LNCaP clone FGC (cell line): ENCODE measurements at regions not wholly inside any gene's neighbourhood (a gene's known extent, or its start where the extent isn't known, plus 50 kb on each side); places are given as distances from the start of the nearest gene placed in this dataset.

Experiments
- DNase-seq: peaks from one replicate; pipeline ENCODE4 v3.0.0-alpha.2; 2011; ENCODE audit warnings: low read depth
- H3K4me3 ChIP-seq: 2 replicates; pipeline ENCODE4 v1.5.1; 2011; ENCODE audit warnings: mild to moderate bottlenecking, low read depth, low read length, control low read depth
- CTCF ChIP-seq: IDR thresholded peaks from 2 replicates; pipeline ENCODE4 v1.5.1; 2012; ENCODE audit warnings: mild to moderate bottlenecking; ENCODE audit not compliant: control insufficient read depth, insufficient read depth; ENCODE audit errors: extremely low read depth

GRCh38 chr3:153036846-153037245 is 125.2 kb upstream of the RAP2B start:
- H3K4me3 ChIP-seq: no peak overlapping the region
- no peak for TF ChIP-seq CTCF

DNA sequence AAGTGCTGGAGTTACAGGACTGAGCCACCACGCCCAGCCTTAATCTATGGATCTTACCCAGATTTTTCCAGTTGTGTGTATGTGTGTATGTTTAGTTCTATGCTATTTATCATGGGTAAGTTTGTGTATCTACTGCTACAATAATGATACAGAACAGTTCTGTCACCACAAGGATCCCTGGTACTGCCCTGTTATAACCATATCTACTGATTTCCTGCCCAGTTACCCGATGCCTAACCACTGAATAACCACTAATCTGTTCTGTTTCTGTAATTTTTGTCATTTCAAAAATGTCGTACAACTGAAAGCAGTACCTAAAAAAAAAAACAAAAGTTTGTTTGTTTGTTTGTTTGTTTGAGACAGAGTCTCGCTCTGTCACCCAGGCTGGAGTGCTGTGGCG is 123.7 kb upstream of the RAP2B start:
- H3K4me3 ChIP-seq: no peak overlapping the region
- TF ChIP-seq CTCF: no peak
- no peak for DNase-seq

More at GRCh38 chr3:153036846-153037245, 125.2 kb upstream of the RAP2B start:
- no peak for DNase-seq

GRCh38 chr3:153038779-153039178 is 123.2 kb upstream of the RAP2B start:
- no peak for DNase-seq
- TF ChIP-seq CTCF: no peak
- H3K4me3 ChIP-seq: no peak overlapping the region

DNA sequence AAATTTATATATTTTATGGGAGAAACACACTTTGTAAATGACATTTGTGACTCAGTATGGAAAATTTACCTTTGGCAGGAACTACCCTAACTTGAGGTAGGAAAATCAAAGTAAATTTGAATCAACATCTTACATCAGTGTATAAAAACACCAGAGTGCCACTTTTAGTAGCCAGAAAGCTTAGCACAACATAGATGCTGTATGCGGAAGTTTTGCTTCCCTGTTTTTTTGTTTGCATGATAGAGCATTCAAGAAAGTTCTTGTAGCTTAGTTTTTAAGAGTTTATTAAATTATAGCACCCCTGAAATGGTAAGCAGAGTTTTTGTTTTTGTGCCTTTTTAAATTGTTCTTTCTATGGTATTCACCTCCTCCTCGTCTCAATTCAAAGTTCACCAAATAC is 120.8 kb upstream of the RAP2B start:
- no peak for TF ChIP-seq CTCF
- no peak overlapping the region for H3K4me3 ChIP-seq
- no peak for DNase-seq

GRCh38 chr3:153042088-153042487 is 119.9 kb upstream of the RAP2B start:
- no peak for DNase-seq
- H3K4me3 ChIP-seq: no peak overlapping the region
- TF ChIP-seq CTCF: no peak

DNA sequence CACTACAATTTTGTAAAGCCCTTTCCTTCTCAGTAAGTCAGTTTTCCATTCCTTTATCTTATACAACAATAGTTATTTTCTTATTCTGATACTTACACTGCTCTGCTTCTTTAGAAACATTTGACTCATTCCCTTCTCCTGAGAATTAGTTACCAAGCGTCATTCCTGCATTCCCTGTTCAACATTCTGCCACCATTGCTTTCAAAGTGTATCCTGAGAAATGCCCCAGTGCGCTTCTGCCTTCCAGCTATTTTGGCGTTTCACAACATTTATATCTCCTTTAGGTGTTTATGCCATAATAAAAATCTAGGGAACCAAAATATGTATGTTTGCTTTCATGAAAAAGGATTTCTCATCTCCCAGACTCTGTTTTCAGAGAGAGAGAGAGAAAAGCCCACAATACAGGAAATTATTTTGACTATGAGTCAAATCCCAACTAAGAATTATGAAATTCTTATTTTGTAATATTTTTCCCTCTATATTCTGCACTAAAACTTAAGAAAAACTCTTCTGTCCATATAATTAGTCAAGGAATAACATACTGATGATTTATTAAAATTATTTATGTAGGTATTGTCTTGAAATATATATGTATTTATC is 118.2 kb upstream of the RAP2B start:
- DNase-seq: no peak
- no peak for TF ChIP-seq CTCF
- no peak overlapping the region for H3K4me3 ChIP-seq

GRCh38 chr3:153045150-153045549 is 116.9 kb upstream of the RAP2B start:
- no peak overlapping the region for H3K4me3 ChIP-seq
- DNase-seq: no peak
- no peak for TF ChIP-seq CTCF
